GM12891 (cell line): ENCODE measurements at regions not wholly inside any gene's neighbourhood (a gene's known extent, or its start where the extent isn't known, plus 50 kb on each side); places are given as distances from the start of the nearest gene placed in this dataset.

Experiments used
- POLR2A ChIP-seq: IDR thresholded peaks from 2 replicates; pipeline ENCODE4 v1.6.1; 2011; ENCODE audit warnings: low read depth, low read length, control low read depth
- POLR2AphosphoS5 ChIP-seq: IDR thresholded peaks from 2 replicates; pipeline ENCODE4 v1.6.1; 2011; ENCODE audit warnings: low read depth, low read length, control low read depth

- no peak for TF ChIP-seq POLR2A
- no peak for TF ChIP-seq POLR2AphosphoS5
Observed at GRCh38 chr12:94731733-94732360, 81.5 kb upstream of the TMCC3 start.
